IMR-90 (cell line): ENCODE measurements at regions not wholly inside any gene's neighbourhood (a gene's known extent, or its start where the extent isn't known, plus 50 kb on each side); places are given as distances from the start of the nearest gene placed in this dataset.

ENCODE experiments used
- ATAC-seq: fragments of 200-7000 bp; cut with Tn5 transposase; 2 replicates; pipeline ENCODE4 v1.9.1; 2020; ENCODE audit warnings: low read depth, mild to moderate bottlenecking, moderate library complexity
- BruUV-seq: library from RNA; stranded (reverse); fragments of 400-500 nt; replicated peaks from 2 replicates; lab custom pipeline; 2021; lab: Mats Ljungman, UMichigan
- CTCF ChIA-PET: fragments of 300-600 bp; formaldehyde crosslinking; extraction: SDS; loops from one replicate; lab custom pipeline; 2021; ENCODE audit warnings: antibody characterized with exemption; lab: Yijun Ruan, JAX
- POLR2A ChIA-PET: fragments of 300-600 bp; sonication (Branson Sonifier 250); formaldehyde crosslinking; loops from one replicate; lab custom pipeline; 2022; ENCODE audit warnings: antibody characterized with exemption; ENCODE audit not compliant: unreplicated experiment; lab: Charles Lee
- DNase-seq: peaks from one replicate; pipeline ENCODE4 v3.0.0; 2013
- H2AFZ ChIP-seq: replicated peaks from 2 replicates; pipeline ENCODE3; 2013; ENCODE audit warnings: low read length, mild to moderate bottlenecking; ENCODE audit not compliant: poor library complexity
- H2AK5ac ChIP-seq: 2 replicates; pipeline ENCODE4 v1.6.1; 2013; ENCODE audit warnings: low read depth, low read length, inconsistent platforms
- H2AK9ac ChIP-seq: replicated peaks from 2 replicates; pipeline ENCODE3; 2013; ENCODE audit warnings: mild to moderate bottlenecking, low read depth, low read length, moderate library complexity; ENCODE audit not compliant: poor library complexity
- H2BK120ac ChIP-seq: 2 replicates; pipeline ENCODE4 v1.6.1; 2013; ENCODE audit warnings: low read depth, low read length, inconsistent platforms
- H2BK15ac ChIP-seq: 3 replicates; pipeline ENCODE4 v1.6.1; 2013; ENCODE audit warnings: low read depth, low read length, inconsistent platforms
- H2BK20ac ChIP-seq: 2 replicates; pipeline ENCODE4 v1.6.1; 2013; ENCODE audit warnings: low read depth, mild to moderate bottlenecking, inconsistent platforms, low read length, moderate library complexity
- H2BK5ac ChIP-seq: 2 replicates; pipeline ENCODE4 v1.6.1; 2013; ENCODE audit warnings: mild to moderate bottlenecking, low read depth, low read length, inconsistent platforms; ENCODE audit not compliant: poor library complexity, severe bottlenecking
- H3K14ac ChIP-seq: replicated peaks from 2 replicates; pipeline ENCODE4 v1.6.1; 2013; ENCODE audit warnings: low read depth, low read length, inconsistent platforms
- H3K18ac ChIP-seq: 2 replicates; pipeline ENCODE4 v1.6.1; 2013; ENCODE audit warnings: low read depth, low read length, control low read depth
- H3K23ac ChIP-seq: 2 replicates; pipeline ENCODE4 v1.6.1; 2013; ENCODE audit warnings: low read depth, low read length, inconsistent platforms
- H3K27ac ChIP-seq: 2 replicates; pipeline ENCODE4 v1.5.1; 2013; ENCODE audit warnings: mild to moderate bottlenecking, control low read depth, low read length; ENCODE audit not compliant: insufficient read depth
- H3K27me3 ChIP-seq: 2 replicates; pipeline ENCODE4 v1.6.1; 2013; ENCODE audit warnings: low read length; ENCODE audit not compliant: control insufficient read depth, insufficient read depth
- H3K36me3 ChIP-seq: 2 replicates; pipeline ENCODE4 v1.6.1; 2013; ENCODE audit warnings: low read length, mixed read lengths; ENCODE audit not compliant: control insufficient read depth, insufficient read depth
- H3K4ac ChIP-seq: 2 replicates; pipeline ENCODE4 v1.6.1; 2013; ENCODE audit warnings: low read depth, low read length, inconsistent platforms
- H3K4me1 ChIP-seq: 2 replicates; pipeline ENCODE4 v1.6.1; 2013; ENCODE audit warnings: low read length, mixed read lengths; ENCODE audit not compliant: control insufficient read depth, insufficient read depth
- H3K4me2 ChIP-seq: 2 replicates; pipeline ENCODE4 v1.6.1; 2013; ENCODE audit warnings: low read depth, mild to moderate bottlenecking, control low read depth, low read length, moderate library complexity
- H3K4me3 ChIP-seq: 2 replicates; pipeline ENCODE4 v1.5.1; 2013; ENCODE audit warnings: low read depth, mild to moderate bottlenecking, control low read depth, low read length, moderate library complexity; ENCODE audit not compliant: insufficient read depth
- H3K56ac ChIP-seq: 2 replicates; pipeline ENCODE4 v1.6.1; 2013; ENCODE audit warnings: low read length, inconsistent platforms; ENCODE audit not compliant: insufficient read depth; ENCODE audit errors: extremely low read depth
- H3K79me1 ChIP-seq, 2 experiments: 2 replicates each; pipeline ENCODE4 v1.6.1; 2013; ENCODE audit warnings: low read length in 2 of 2, inconsistent platforms in 1 of 2, low read depth in 1 of 2
- H3K9ac ChIP-seq: 2 replicates; pipeline ENCODE4 v1.6.1; 2013; ENCODE audit warnings: low read depth, low read length, control low read depth
- H3K9me1 ChIP-seq: 2 replicates; pipeline ENCODE4 v1.6.1; 2013; ENCODE audit warnings: low read length, inconsistent platforms; ENCODE audit not compliant: insufficient read depth
- H3K9me3 ChIP-seq: 2 replicates; pipeline ENCODE4 v1.6.1; 2013; ENCODE audit warnings: low read length; ENCODE audit not compliant: control insufficient read depth, insufficient read depth
- H4K20me1 ChIP-seq: 2 replicates; pipeline ENCODE4 v1.6.1; 2013; ENCODE audit warnings: low read length, inconsistent platforms; ENCODE audit not compliant: insufficient read depth
- H4K5ac ChIP-seq: 2 replicates; pipeline ENCODE4 v1.6.1; 2013; ENCODE audit warnings: mild to moderate bottlenecking, low read depth, low read length, control low read depth
- H4K8ac ChIP-seq, 2 experiments: 2 replicates each; pipeline ENCODE4 v1.6.1; 2013; ENCODE audit warnings: low read depth in 2 of 2, low read length in 2 of 2, control low read depth in 1 of 2, inconsistent platforms in 1 of 2
- H4K91ac ChIP-seq: 2 replicates; pipeline ENCODE4 v1.6.1; 2013; ENCODE audit warnings: low read depth, low read length, inconsistent platforms; ENCODE audit not compliant: insufficient read depth
- BHLHE40 ChIP-seq: fragments of 150-350 bp; IDR thresholded peaks from 2 replicates; pipeline ENCODE4 v1.6.1; 2016; ENCODE audit warnings: mild to moderate bottlenecking, low read depth, low read length
- CEBPB ChIP-seq: IDR thresholded peaks from 2 replicates; pipeline ENCODE4 v1.6.1; 2012; ENCODE audit warnings: low read depth, low read length, improper control_type of control experiment
- CHD1 ChIP-seq: IDR thresholded peaks from 2 replicates; pipeline ENCODE4 v1.6.1; 2012; ENCODE audit warnings: low read depth, low read length, improper control_type of control experiment
- CTCF ChIP-seq: conservative IDR thresholded peaks from 2 replicates; pipeline ENCODE4 v1.5.1; 2012; ENCODE audit warnings: mild to moderate bottlenecking, low read depth, low read length, improper control_type of control experiment
- ELK1 ChIP-seq: fragments of 150-350 bp; IDR thresholded peaks from 2 replicates; pipeline ENCODE4 v1.6.1; 2016; ENCODE audit warnings: low read depth, mild to moderate bottlenecking, low read length, moderate library complexity, borderline replicate concordance
- FOS ChIP-seq: fragments of 150-350 bp; IDR thresholded peaks from 2 replicates; pipeline ENCODE4 v1.6.1; 2016; ENCODE audit warnings: low read depth, low read length
- MAZ ChIP-seq: IDR thresholded peaks from 2 replicates; pipeline ENCODE4 v1.6.1; 2012; ENCODE audit warnings: low read depth, mild to moderate bottlenecking, low read length, improper control_type of control experiment, moderate library complexity, borderline replicate concordance
- NFE2L2 ChIP-seq: fragments of 150-350 bp; IDR thresholded peaks from 2 replicates; pipeline ENCODE4 v1.6.1; 2016; ENCODE audit warnings: low read depth, mild to moderate bottlenecking, low read length
- POLR2A ChIP-seq: IDR thresholded peaks from 2 replicates; pipeline ENCODE4 v1.6.1; 2012; ENCODE audit warnings: mild to moderate bottlenecking, low read depth, low read length
- RCOR1 ChIP-seq: IDR thresholded peaks from 2 replicates; pipeline ENCODE4 v1.6.1; 2012; ENCODE audit warnings: mild to moderate bottlenecking, low read length, improper control_type of control experiment; ENCODE audit not compliant: insufficient replicate concordance
- SMC3 ChIP-seq: fragments of 150-350 bp; IDR thresholded peaks from 2 replicates; pipeline ENCODE4 v1.6.1; 2016; ENCODE audit warnings: low read depth, mild to moderate bottlenecking, antibody characterized with exemption, low read length, moderate library complexity
- USF2 ChIP-seq: fragments of 150-350 bp; IDR thresholded peaks from 2 replicates; pipeline ENCODE4 v1.6.1; 2017; ENCODE audit warnings: mild to moderate bottlenecking, antibody characterized with exemption, low read length, low read depth
- dilution Hi-C: fragments of 300-500 bp; cut with HindIII; formaldehyde crosslinking; loops from one replicate; pipeline ENCODE4 v1.14.3; 2018; ENCODE audit warnings: low sequenced_read_pairs; ENCODE audit not compliant: unreplicated experiment
- in situ Hi-C: fragments of 300-500 bp; cut with MboI; formaldehyde crosslinking; loops from 3 replicates; pipeline ENCODE4 v1.14.3; 2019; ENCODE audit warnings: low sequenced_read_pairs, inconsistent platforms, mixed read lengths
- intact Hi-C: fragments of 100-400 bp; cut with micrococcal nuclease; formaldehyde crosslinking; loops from 2 replicates; pipeline ENCODE4 v1.10.0; 2022

DNA sequence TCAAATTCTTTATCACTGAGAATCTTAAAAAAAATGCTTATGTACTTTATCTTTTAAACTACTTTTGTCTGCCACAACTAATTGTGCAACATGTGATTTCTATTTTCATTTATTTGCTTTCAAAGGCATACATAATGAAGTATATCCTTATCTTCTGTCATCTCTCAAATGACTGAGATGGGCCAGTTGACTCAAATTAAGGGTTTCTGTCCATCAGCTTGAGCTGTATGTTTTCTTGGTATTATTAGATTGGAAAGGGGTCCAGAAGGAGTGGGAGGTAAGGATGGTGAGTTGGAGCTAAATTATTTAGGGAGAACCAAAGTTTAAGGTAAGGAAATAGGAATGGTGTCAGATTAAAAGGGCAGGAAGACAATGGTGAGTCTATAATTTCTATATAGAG lies 408.4 kb upstream of the SEL1L start:
- dilution Hi-C loops, result no loop called here
- Histone ChIP-seq H3K9ac (no peak overlapping the region), H2BK5ac (no peak overlapping the region), H3K23ac (no peak overlapping the region), H3K4me3 (no peak overlapping the region), H2BK15ac (no peak overlapping the region), H4K91ac (no peak overlapping the region), H2BK20ac (no peak overlapping the region), H3K9me3 (peaks cover 10% of the 10 kb centered on the region), H3K9me1 (no peaks in the 10 kb centered on the region), H3K4me1 (no peaks in the 10 kb centered on the region), H3K27me3 (no peaks in the 10 kb centered on the region), H4K5ac (no peak overlapping the region), H2AK5ac (no peak overlapping the region), H4K8ac (no peak overlapping the region), H3K4ac (no peak overlapping the region), H3K79me1 (no peaks in the 10 kb centered on the region), H2AK9ac (no peak overlapping the region), H3K18ac (no peak overlapping the region), H3K36me3 (no peaks in the 10 kb centered on the region), H3K27ac (no peak overlapping the region), H3K4me2 (no peak overlapping the region), H3K14ac (no peak overlapping the region), H4K20me1 (no peaks in the 10 kb centered on the region), H2BK120ac (no peak overlapping the region), H2AFZ (no peak overlapping the region), H3K56ac (no peak overlapping the region)
- BruUV-seq, result no TSS peak
- intact Hi-C loops, result no loop called here
- POLR2A ChIA-PET, result no interaction called here
- CTCF ChIA-PET, result no interaction called here
- in situ Hi-C loops, result no loop called here
- TF ChIP-seq USF2, result no peak
- TF ChIP-seq NFE2L2, result no peak
- no peak for TF ChIP-seq ELK1
- TF ChIP-seq MAZ, result no peak
- TF ChIP-seq FOS, result no peak
- no peak for TF ChIP-seq BHLHE40
- TF ChIP-seq CHD1, result no peak
- no peak for TF ChIP-seq RCOR1
- TF ChIP-seq CTCF, result no peak
- no peak for TF ChIP-seq SMC3
- no peak for TF ChIP-seq CEBPB
- no peak for TF ChIP-seq POLR2A
- DNase-seq (no peak), ATAC-seq (no peak)
